HG02763 (cell line): ENCODE measurements at regions not wholly inside any gene's neighbourhood (a gene's known extent, or its start where the extent isn't known, plus 50 kb on each side); places are given as distances from the start of the nearest gene placed in this dataset.
"Not testable (repeated sequence)": the region's sequence is repeated elsewhere in the genome, so short reads cannot be mapped to it uniquely, and the experiment has no call there.

Experiments used
- ATAC-seq: cut with Tn5 transposase; IDR thresholded peaks from one replicate; pipeline ENCODE4 v1.9.1; 2021; ENCODE audit warnings: mild to moderate bottlenecking, moderate library complexity; ENCODE audit not compliant: unreplicated experiment

- no peak for ATAC-seq
These were observed 297.9 kb upstream of the MMADHC start for GRCh38 chr2:149885468-149885867.

GRCh38 chr2:149884871-149885270 lies 297.3 kb upstream of the MMADHC start:
- ATAC-seq: no peak

- no peak for ATAC-seq
These were observed 290.3 kb upstream of the MMADHC start for GRCh38 chr2:149877913-149878312.

- ATAC-seq: no peak
These were observed 289.5 kb upstream of the MMADHC start for GRCh38 chr2:149877074-149877473.

- ATAC-seq: no peak
These were observed 286.4 kb upstream of the MMADHC start for GRCh38 chr2:149873936-149874335.

- ATAC-seq: no peak
These were observed 285.1 kb upstream of the MMADHC start for GRCh38 chr2:149872638-149873150.

GRCh38 chr2:149872041-149872440 lies 284.5 kb upstream of the MMADHC start:
- no peak for ATAC-seq

- no peak for ATAC-seq
These were observed 283.7 kb upstream of the MMADHC start for GRCh38 chr2:149871091-149871885.

- ATAC-seq: no peak
These were observed 275.7 kb upstream of the MMADHC start for GRCh38 chr2:149863227-149863626.

- no peak for ATAC-seq
These were observed 273.5 kb upstream of the MMADHC start for GRCh38 chr2:149861034-149861433.

GRCh38 chr2:149860276-149860921 lies 272.8 kb upstream of the MMADHC start:
- ATAC-seq: no peak

GRCh38 chr2:149858901-149859634 lies 271.5 kb upstream of the MMADHC start:
- ATAC-seq: no peak

- no peak for ATAC-seq
These were observed 270.6 kb upstream of the MMADHC start for GRCh38 chr2:149858216-149858615.

- ATAC-seq: no peak
These were observed 269.8 kb upstream of the MMADHC start for GRCh38 chr2:149857344-149857743.

- ATAC-seq: not testable (repeated sequence)
These were observed 268.3 kb upstream of the MMADHC start for GRCh38 chr2:149855859-149856258.

- ATAC-seq: no peak
These were observed 262.0 kb upstream of the MMADHC start for GRCh38 chr2:149849591-149849990.

GRCh38 chr2:149849136-149849535 lies 261.6 kb upstream of the MMADHC start:
- no peak for ATAC-seq

- no peak for ATAC-seq
These were observed 253.8 kb upstream of the MMADHC start for GRCh38 chr2:149841396-149841795.

- ATAC-seq: no peak
These were observed 244.7 kb upstream of the MMADHC start for GRCh38 chr2:149832324-149832723.

- ATAC-seq: no peak
These were observed 241.1 kb upstream of the MMADHC start for GRCh38 chr2:149828520-149829210.

GRCh38 chr2:149827585-149828126 lies 240.1 kb upstream of the MMADHC start:
- ATAC-seq: no peak
